ENCODE measurements at regions not wholly inside any gene's neighbourhood (a gene's known extent, or its start where the extent isn't known, plus 50 kb on each side); places are given as distances from the start of the nearest gene placed in this dataset.
A peak's percentile ranks its signal among the peaks of the same experiment; 100 is the strongest.

DNA sequence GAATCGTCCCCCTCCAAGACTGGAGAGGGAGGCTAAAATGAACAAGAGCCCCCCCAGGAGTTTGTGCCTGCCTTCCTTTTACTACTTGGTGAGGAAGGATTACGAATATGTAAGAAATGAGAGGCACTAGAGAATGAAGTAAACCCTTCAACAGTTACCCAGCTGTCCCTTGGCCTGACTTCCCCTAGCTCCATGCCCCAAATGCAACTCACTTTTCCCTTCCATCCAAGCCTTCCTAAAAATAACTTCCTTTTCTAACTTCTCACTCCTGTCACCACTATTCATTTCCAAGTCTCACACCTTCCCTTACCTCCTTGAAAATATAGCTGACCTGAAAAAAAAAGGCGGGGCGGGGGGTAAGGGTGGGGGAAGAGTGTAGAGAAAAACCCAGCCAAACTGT is 96.6 kb upstream of the HNRNPU start:
- WGBS (ENCODE audit: extremely low coverage, insufficient coverage, low lambda C conversion rate) = no CpG with 5 or more reads among the region's 4 CpGs
- H3K23ac ChIP-seq (ENCODE audit: low read length) = no peak overlapping the region
- H3K4me2 ChIP-seq (ENCODE audit: low read length) = no peak overlapping the region
- H4K5ac ChIP-seq (ENCODE audit: low read length) = no peak overlapping the region
- H3K36me3 ChIP-seq (ENCODE audit: control insufficient read depth, insufficient read depth, low read length) = no peaks in the 10 kb centered on the region
- H3K56ac ChIP-seq (ENCODE audit: low read length) = peak overlapping the region; percentile 67
- H3K27ac ChIP-seq (ENCODE audit: low read depth, low read length) = no peak overlapping the region
- H3K79me1 ChIP-seq (ENCODE audit: low read length) = no peaks in the 10 kb centered on the region
- H2BK15ac ChIP-seq (replicated peaks; ENCODE audit: low read depth) = no peak overlapping the region
- H3K4me1 ChIP-seq (ENCODE audit: control insufficient read depth, low read depth, low read length) = no peaks in the 10 kb centered on the region
- no peak overlapping the region for H2BK120ac ChIP-seq (ENCODE audit: low read depth, low read length)
- no peak overlapping the region for H3K4ac ChIP-seq (ENCODE audit: low read depth, low read length)
- H2BK5ac ChIP-seq (ENCODE audit: low read length) = no peak overlapping the region
- H3K18ac ChIP-seq (ENCODE audit: low read length) = no peak overlapping the region
- no peaks in the 10 kb centered on the region for H3K79me2 ChIP-seq (ENCODE audit: control insufficient read depth, insufficient read depth, low read length)
- no peak for DNase-seq
- no peaks in the 10 kb centered on the region for H3K27me3 ChIP-seq (ENCODE audit: insufficient read depth, low read length, poor library complexity)
- H3K4me3 ChIP-seq (ENCODE audit: low read length) = no peak overlapping the region
- H4K8ac ChIP-seq (ENCODE audit: low read depth, low read length) = no peak overlapping the region
- no peak overlapping the region for H3K9ac ChIP-seq (ENCODE audit: low read length)
- no peak overlapping the region for H2AK5ac ChIP-seq (ENCODE audit: low read length)

DNA sequence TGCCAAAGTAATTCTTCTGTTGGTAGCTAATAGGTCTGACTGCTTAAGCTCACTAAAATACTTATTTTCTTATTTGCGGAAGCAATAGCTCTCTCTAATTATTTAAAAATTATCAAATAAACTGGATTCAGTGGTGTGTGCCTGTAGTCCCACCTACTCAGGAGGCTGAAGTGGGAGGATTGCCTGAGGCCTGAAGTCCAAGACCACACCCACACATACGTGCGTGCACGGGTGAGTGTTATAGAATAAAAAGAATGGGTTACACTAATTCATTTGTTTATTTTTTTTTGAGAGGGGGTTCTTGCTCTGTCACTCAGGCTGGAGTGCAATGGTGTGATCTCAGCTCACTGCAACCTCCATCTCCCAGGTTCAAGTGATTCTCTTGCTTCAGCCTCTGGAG is 94.2 kb upstream of the HNRNPU start:
- Histone ChIP-seq H3K79me1 (ENCODE audit: low read length) (no peaks in the 10 kb centered on the region), H3K4me3 (ENCODE audit: low read length) (no peak overlapping the region), H3K23ac (ENCODE audit: low read length) (no peak overlapping the region), H3K27me3 (ENCODE audit: insufficient read depth, low read length, poor library complexity) (no peaks in the 10 kb centered on the region), H3K56ac (ENCODE audit: low read length) (no peak overlapping the region), H4K5ac (ENCODE audit: low read length) (no peak overlapping the region), H2AK5ac (ENCODE audit: low read length) (no peak overlapping the region), H3K4me2 (ENCODE audit: low read length) (no peak overlapping the region), H3K4me1 (ENCODE audit: control insufficient read depth, low read depth, low read length) (no peaks in the 10 kb centered on the region), H2BK5ac (ENCODE audit: low read length) (no peak overlapping the region), H2BK15ac (replicated peaks; ENCODE audit: low read depth) (no peak overlapping the region), H3K18ac (ENCODE audit: low read length) (no peak overlapping the region), H3K4ac (ENCODE audit: low read depth, low read length) (no peak overlapping the region), H3K27ac (ENCODE audit: low read depth, low read length) (no peak overlapping the region), H3K36me3 (ENCODE audit: control insufficient read depth, insufficient read depth, low read length) (no peaks in the 10 kb centered on the region), H2BK120ac (ENCODE audit: low read depth, low read length) (no peak overlapping the region), H3K79me2 (ENCODE audit: control insufficient read depth, insufficient read depth, low read length) (no peaks in the 10 kb centered on the region), H3K9ac (ENCODE audit: low read length) (no peak overlapping the region), H4K8ac (ENCODE audit: low read depth, low read length) (no peak overlapping the region)
- WGBS (ENCODE audit: extremely low coverage, insufficient coverage, low lambda C conversion rate) = no CpG with 5 or more reads among the region's 4 CpGs
- DNase-seq = no peak

DNA sequence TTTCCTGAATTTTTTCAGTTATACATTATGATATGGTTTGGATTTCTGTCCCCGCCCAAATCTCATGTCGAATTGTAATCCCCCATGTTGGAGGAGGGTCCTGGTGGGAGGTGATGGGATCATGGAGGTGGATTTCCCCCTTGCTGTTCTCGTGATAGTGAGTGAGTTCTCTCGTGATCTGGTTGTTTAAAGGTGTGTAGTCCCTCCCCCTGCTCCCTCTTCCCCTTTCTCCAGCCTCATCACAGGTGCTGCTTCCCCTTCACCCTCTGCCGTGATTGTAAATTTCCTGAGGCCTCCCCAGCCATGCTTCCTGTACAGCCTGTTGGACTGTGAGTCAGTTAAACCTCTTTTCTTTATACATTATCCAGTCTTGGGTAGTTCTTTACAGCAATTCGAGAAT is 93.2 kb upstream of the HNRNPU start:
- Histone ChIP-seq H3K27ac (ENCODE audit: low read depth, low read length) (no peak overlapping the region), H3K27me3 (ENCODE audit: insufficient read depth, low read length, poor library complexity) (no peaks in the 10 kb centered on the region), H3K79me2 (ENCODE audit: control insufficient read depth, insufficient read depth, low read length) (no peaks in the 10 kb centered on the region), H3K36me3 (ENCODE audit: control insufficient read depth, insufficient read depth, low read length) (no peaks in the 10 kb centered on the region), H3K18ac (ENCODE audit: low read length) (no peak overlapping the region), H3K4ac (ENCODE audit: low read depth, low read length) (no peak overlapping the region), H2BK120ac (ENCODE audit: low read depth, low read length) (no peak overlapping the region), H2BK15ac (replicated peaks; ENCODE audit: low read depth) (no peak overlapping the region), H3K4me1 (ENCODE audit: control insufficient read depth, low read depth, low read length) (no peaks in the 10 kb centered on the region), H2AK5ac (ENCODE audit: low read length) (no peak overlapping the region), H2BK5ac (ENCODE audit: low read length) (no peak overlapping the region), H3K23ac (ENCODE audit: low read length) (no peak overlapping the region), H3K56ac (ENCODE audit: low read length) (no peak overlapping the region), H3K4me2 (ENCODE audit: low read length) (no peak overlapping the region), H3K4me3 (ENCODE audit: low read length) (no peak overlapping the region), H4K5ac (ENCODE audit: low read length) (no peak overlapping the region), H4K8ac (ENCODE audit: low read depth, low read length) (no peak overlapping the region), H3K79me1 (ENCODE audit: low read length) (no peaks in the 10 kb centered on the region), H3K9ac (ENCODE audit: low read length) (no peak overlapping the region)
- DNase-seq = no peak
- no CpG with 5 or more reads among the region's 6 CpGs for WGBS (ENCODE audit: extremely low coverage, insufficient coverage, low lambda C conversion rate)

DNA sequence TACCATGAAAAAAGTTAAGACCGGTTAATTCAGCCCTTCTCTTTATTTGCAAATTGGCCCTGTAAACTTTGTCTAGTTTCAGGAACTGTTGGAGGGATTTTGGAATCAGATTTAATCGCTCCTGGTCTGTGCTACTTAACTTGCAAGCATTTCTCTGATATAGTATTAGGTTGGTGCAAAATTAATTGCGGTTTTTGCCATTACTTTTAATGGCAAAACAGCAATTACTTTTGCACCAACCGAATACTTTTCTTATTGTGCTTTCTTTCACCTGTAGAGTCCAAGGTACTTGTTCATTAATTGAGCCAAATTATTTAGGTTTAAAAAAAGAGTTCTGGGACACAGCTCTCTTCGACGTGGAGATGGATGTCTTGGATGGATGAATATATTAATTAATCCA is 92.8 kb upstream of the HNRNPU start:
- H3K27ac ChIP-seq (ENCODE audit: low read depth, low read length) = no peak overlapping the region
- H3K79me2 ChIP-seq (ENCODE audit: control insufficient read depth, insufficient read depth, low read length) = no peaks in the 10 kb centered on the region
- H4K5ac ChIP-seq (ENCODE audit: low read length) = no peak overlapping the region
- no peaks in the 10 kb centered on the region for H3K36me3 ChIP-seq (ENCODE audit: control insufficient read depth, insufficient read depth, low read length)
- no peak overlapping the region for H2BK120ac ChIP-seq (ENCODE audit: low read depth, low read length)
- H4K8ac ChIP-seq (ENCODE audit: low read depth, low read length) = no peak overlapping the region
- DNase-seq = no peak
- H2BK15ac ChIP-seq (replicated peaks; ENCODE audit: low read depth) = no peak overlapping the region
- H3K9ac ChIP-seq (ENCODE audit: low read length) = no peak overlapping the region
- H3K79me1 ChIP-seq (ENCODE audit: low read length) = no peaks in the 10 kb centered on the region
- H2AK5ac ChIP-seq (ENCODE audit: low read length) = no peak overlapping the region
- H3K4me3 ChIP-seq (ENCODE audit: low read length) = no peak overlapping the region
- H3K4ac ChIP-seq (ENCODE audit: low read depth, low read length) = no peak overlapping the region
- H2BK5ac ChIP-seq (ENCODE audit: low read length) = no peak overlapping the region
- H3K18ac ChIP-seq (ENCODE audit: low read length) = no peak overlapping the region
- no peak overlapping the region for H3K56ac ChIP-seq (ENCODE audit: low read length)
- no peak overlapping the region for H3K4me2 ChIP-seq (ENCODE audit: low read length)
- WGBS (ENCODE audit: extremely low coverage, insufficient coverage, low lambda C conversion rate) = no CpG with 5 or more reads among the region's 6 CpGs
- no peak overlapping the region for H3K23ac ChIP-seq (ENCODE audit: low read length)
- H3K4me1 ChIP-seq (ENCODE audit: control insufficient read depth, low read depth, low read length) = no peaks in the 10 kb centered on the region
- H3K27me3 ChIP-seq (ENCODE audit: insufficient read depth, low read length, poor library complexity) = no peaks in the 10 kb centered on the region

DNA sequence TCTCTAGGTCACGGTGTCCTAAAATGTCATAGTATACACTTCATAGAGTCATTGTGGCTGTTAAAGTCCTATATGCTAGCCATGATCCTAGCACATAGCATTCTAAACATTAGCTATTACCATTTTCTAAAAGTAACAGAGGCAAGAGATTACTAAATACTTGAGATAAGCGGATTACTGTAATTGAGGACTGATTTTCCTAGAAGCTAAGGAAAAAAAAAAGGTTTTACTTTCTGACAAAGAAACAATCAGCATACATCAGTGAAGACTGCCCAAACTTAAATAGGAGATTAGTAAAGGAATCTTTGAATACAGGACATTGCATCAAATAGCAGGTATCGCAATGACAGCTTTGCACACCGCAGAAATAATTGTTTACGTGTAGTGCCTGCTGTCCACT is 91.3 kb upstream of the HNRNPU start:
- H3K27me3 ChIP-seq (ENCODE audit: insufficient read depth, low read length, poor library complexity) = no peaks in the 10 kb centered on the region
- H3K9ac ChIP-seq (ENCODE audit: low read length) = no peak overlapping the region
- no peak for DNase-seq
- H3K79me2 ChIP-seq (ENCODE audit: control insufficient read depth, insufficient read depth, low read length) = no peaks in the 10 kb centered on the region
- H3K4ac ChIP-seq (ENCODE audit: low read depth, low read length) = no peak overlapping the region
- H3K23ac ChIP-seq (ENCODE audit: low read length) = no peak overlapping the region
- H4K8ac ChIP-seq (ENCODE audit: low read depth, low read length) = no peak overlapping the region
- H3K56ac ChIP-seq (ENCODE audit: low read length) = no peak overlapping the region
- no peaks in the 10 kb centered on the region for H3K36me3 ChIP-seq (ENCODE audit: control insufficient read depth, insufficient read depth, low read length)
- no peak overlapping the region for H3K18ac ChIP-seq (ENCODE audit: low read length)
- no peaks in the 10 kb centered on the region for H3K4me1 ChIP-seq (ENCODE audit: control insufficient read depth, low read depth, low read length)
- H3K79me1 ChIP-seq (ENCODE audit: low read length) = no peaks in the 10 kb centered on the region
- no peak overlapping the region for H3K27ac ChIP-seq (ENCODE audit: low read depth, low read length)
- H2BK120ac ChIP-seq (ENCODE audit: low read depth, low read length) = no peak overlapping the region
- H3K4me2 ChIP-seq (ENCODE audit: low read length) = no peak overlapping the region
- no peak overlapping the region for H2BK5ac ChIP-seq (ENCODE audit: low read length)
- no peak overlapping the region for H2AK5ac ChIP-seq (ENCODE audit: low read length)
- WGBS (ENCODE audit: extremely low coverage, insufficient coverage, low lambda C conversion rate) = no CpG with 5 or more reads among the region's 5 CpGs
- H4K5ac ChIP-seq (ENCODE audit: low read length) = no peak overlapping the region
- H2BK15ac ChIP-seq (replicated peaks; ENCODE audit: low read depth) = no peak overlapping the region
- H3K4me3 ChIP-seq (ENCODE audit: low read length) = no peak overlapping the region

DNA sequence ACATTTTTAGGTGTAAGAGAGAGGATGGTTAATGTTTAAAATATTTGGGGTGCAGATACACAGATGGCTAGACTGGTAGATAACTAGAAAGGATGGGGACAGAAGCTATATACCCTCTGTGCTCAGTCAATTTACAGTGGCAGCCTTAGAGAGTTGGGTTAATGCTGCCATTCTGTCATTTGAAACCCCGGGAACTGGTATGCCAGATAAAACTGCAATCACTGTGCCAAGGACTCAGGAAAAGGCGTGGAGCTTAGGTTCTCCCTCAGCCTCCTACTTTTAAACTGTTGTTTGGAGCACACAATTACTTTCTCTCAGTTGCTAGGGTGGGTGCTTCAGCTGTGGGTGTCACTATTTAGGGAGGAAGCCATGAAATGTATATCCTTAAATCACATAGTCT is 90.0 kb upstream of the HNRNPU start:
- no peak for DNase-seq
- no peaks in the 10 kb centered on the region for H3K4me1 ChIP-seq (ENCODE audit: control insufficient read depth, low read depth, low read length)
- H4K8ac ChIP-seq (ENCODE audit: low read depth, low read length) = no peak overlapping the region
- H2AK5ac ChIP-seq (ENCODE audit: low read length) = no peak overlapping the region
- H3K9ac ChIP-seq (ENCODE audit: low read length) = no peak overlapping the region
- no peak overlapping the region for H3K4me3 ChIP-seq (ENCODE audit: low read length)
- H2BK5ac ChIP-seq (ENCODE audit: low read length) = no peak overlapping the region
- H4K5ac ChIP-seq (ENCODE audit: low read length) = no peak overlapping the region
- H3K4ac ChIP-seq (ENCODE audit: low read depth, low read length) = no peak overlapping the region
- no peaks in the 10 kb centered on the region for H3K79me2 ChIP-seq (ENCODE audit: control insufficient read depth, insufficient read depth, low read length)
- H3K36me3 ChIP-seq (ENCODE audit: control insufficient read depth, insufficient read depth, low read length) = no peaks in the 10 kb centered on the region
- no peaks in the 10 kb centered on the region for H3K79me1 ChIP-seq (ENCODE audit: low read length)
- H3K18ac ChIP-seq (ENCODE audit: low read length) = no peak overlapping the region
- H2BK120ac ChIP-seq (ENCODE audit: low read depth, low read length) = no peak overlapping the region
- no peak overlapping the region for H3K27ac ChIP-seq (ENCODE audit: low read depth, low read length)
- H3K27me3 ChIP-seq (ENCODE audit: insufficient read depth, low read length, poor library complexity) = no peaks in the 10 kb centered on the region
- H3K56ac ChIP-seq (ENCODE audit: low read length) = no peak overlapping the region
- H2BK15ac ChIP-seq (replicated peaks; ENCODE audit: low read depth) = no peak overlapping the region
- no peak overlapping the region for H3K23ac ChIP-seq (ENCODE audit: low read length)
- H3K4me2 ChIP-seq (ENCODE audit: low read length) = no peak overlapping the region
- no CpG with 5 or more reads among the region's 2 CpGs for WGBS (ENCODE audit: extremely low coverage, insufficient coverage, low lambda C conversion rate)

Data from mesendoderm (in vitro differentiated cells).